GM23338 (cell line): ENCODE measurements at regions not wholly inside any gene's neighbourhood (a gene's known extent, or its start where the extent isn't known, plus 50 kb on each side); places are given as distances from the start of the nearest gene placed in this dataset.

Source experiments
- ATAC-seq: fragments of 200-7000 bp; cut with Tn5 transposase; 3 replicates; pipeline ENCODE4 v1.9.1; 2020
- DNase-seq: peaks from one replicate; pipeline ENCODE4 v3.0.0-alpha.2; 2015; ENCODE audit warnings: low spot score
- H2AFZ ChIP-seq: fragments of 200-600 bp; sonication (generic); 2 replicates; pipeline ENCODE4 v1.8.0; 2016; ENCODE audit warnings: antibody characterized with exemption, mild to moderate bottlenecking, moderate library complexity
- H3F3A ChIP-seq: fragments of 200-600 bp; sonication (generic); replicated peaks from 2 replicates; pipeline ENCODE4 v1.8.0; 2017; ENCODE audit warnings: antibody characterized with exemption, mixed run types, low read depth
- H3K27ac ChIP-seq: fragments of 200-600 bp; sonication (generic); 2 replicates; pipeline ENCODE4 v1.6.1; 2016; ENCODE audit warnings: low read depth
- H3K27me3 ChIP-seq: fragments of 200-600 bp; sonication (generic); 2 replicates; pipeline ENCODE4 v1.8.0; 2016; ENCODE audit warnings: mild to moderate bottlenecking, mixed run types, moderate library complexity; ENCODE audit not compliant: insufficient read depth
- H3K36me3 ChIP-seq: fragments of 200-600 bp; sonication (generic); 2 replicates; pipeline ENCODE4 v1.8.0; 2016; ENCODE audit warnings: mild to moderate bottlenecking; ENCODE audit not compliant: insufficient read depth
- H3K4me1 ChIP-seq: fragments of 200-600 bp; sonication (generic); 2 replicates; pipeline ENCODE4 v1.8.0; 2016; ENCODE audit warnings: mild to moderate bottlenecking, moderate library complexity; ENCODE audit not compliant: insufficient read depth
- H3K4me2 ChIP-seq: fragments of 200-600 bp; sonication (generic); 2 replicates; pipeline ENCODE4 v1.7.1; 2017; ENCODE audit warnings: mixed run types
- H3K4me3 ChIP-seq: fragments of 200-600 bp; sonication (generic); 2 replicates; pipeline ENCODE4 v1.6.1; 2016; ENCODE audit warnings: mixed run types
- H3K79me2 ChIP-seq: fragments of 200-600 bp; sonication (generic); replicated peaks from 2 replicates; pipeline ENCODE4 v1.8.0; 2017; ENCODE audit warnings: mild to moderate bottlenecking; ENCODE audit not compliant: insufficient read depth
- H3K9me2 ChIP-seq: fragments of 200-600 bp; sonication (generic); 2 replicates; pipeline ENCODE4 v1.8.0; 2017; ENCODE audit not compliant: insufficient read depth
- H4K20me1 ChIP-seq: fragments of 200-600 bp; sonication (generic); replicated peaks from 2 replicates; pipeline ENCODE4 v1.8.0; 2017; ENCODE audit warnings: mild to moderate bottlenecking; ENCODE audit not compliant: insufficient read depth
- H3K27ac Mint-ChIP-seq: 2 replicates; pipeline ENCODE4 v1.8.0; 2020; ENCODE audit warnings: inconsistent platforms, mild to moderate bottlenecking, moderate library complexity, mixed read lengths
- H3K27me3 Mint-ChIP-seq: 3 replicates; pipeline ENCODE4 v1.8.0; 2022; ENCODE audit warnings: low read depth, mild to moderate bottlenecking, moderate library complexity, mixed read lengths, inconsistent platforms; ENCODE audit not compliant: insufficient read depth, poor library complexity
- H3K36me3 Mint-ChIP-seq: 3 replicates; pipeline ENCODE4 v1.8.0; 2021; ENCODE audit warnings: low read depth, mild to moderate bottlenecking, inconsistent platforms, moderate library complexity, mixed read lengths
- H3K4me1 Mint-ChIP-seq: 3 replicates; pipeline ENCODE4 v1.8.0; 2020; ENCODE audit warnings: mild to moderate bottlenecking, inconsistent platforms, mixed read lengths
- H3K4me3 Mint-ChIP-seq: 3 replicates; pipeline ENCODE4 v1.8.0; 2021; ENCODE audit warnings: moderate library complexity, mild to moderate bottlenecking, inconsistent platforms, mixed read lengths
- H3K9me3 Mint-ChIP-seq: 3 replicates; pipeline ENCODE4 v1.8.0; 2020; ENCODE audit warnings: moderate library complexity, mild to moderate bottlenecking, inconsistent platforms, mixed read lengths
- CREB1 ChIP-seq: fragments of 250-450 bp; sonication (Bioruptor Pico); IDR thresholded peaks from 2 replicates; pipeline ENCODE4 v1.5.0; 2020; ENCODE audit warnings: low read depth, mild to moderate bottlenecking, moderate library complexity
- CTCF ChIP-seq, 2 experiments: fragments of 200-600 bp in 1 of 2; sonication (generic) in 1 of 2; conservative IDR thresholded peaks; 2 replicates each; pipeline versions ENCODE4 v1.5.1 to v1.6.1; 2016 to 2017; ENCODE audit warnings: antibody characterized with exemption in 2 of 2, low read depth in 2 of 2, mild to moderate bottlenecking in 2 of 2, moderate library complexity in 1 of 2
- EZH2 ChIP-seq: fragments of 200-600 bp; sonication (generic); IDR thresholded peaks from one replicate; pipeline ENCODE4 v1.8.0; 2017; ENCODE audit warnings: antibody characterized with exemption, mild to moderate bottlenecking, low read depth; ENCODE audit not compliant: unreplicated experiment
- EZH2phosphoT487 ChIP-seq: fragments of 200-600 bp; sonication (generic); IDR thresholded peaks from one replicate; pipeline ENCODE4 v1.8.1; 2018; ENCODE audit warnings: antibody characterized with exemption; ENCODE audit not compliant: unreplicated experiment
- JUNB ChIP-seq: IDR thresholded peaks from one replicate; pipeline ENCODE4 v1.6.1; 2016; ENCODE audit warnings: antibody characterized with exemption; ENCODE audit not compliant: unreplicated experiment
- NANOG ChIP-seq: IDR thresholded peaks from 2 replicates; pipeline ENCODE4 v1.6.1; 2016; ENCODE audit warnings: antibody characterized with exemption, borderline replicate concordance
- POLR2AphosphoS5 ChIP-seq: IDR thresholded peaks from 2 replicates; pipeline ENCODE4 v1.6.1; 2016; ENCODE audit warnings: antibody characterized with exemption, low read depth
- STAT1 ChIP-seq: IDR thresholded peaks from one replicate; pipeline ENCODE4 v1.6.1; 2016; ENCODE audit warnings: antibody characterized with exemption; ENCODE audit not compliant: unreplicated experiment
- ZNF114 ChIP-seq: fragments of 250-450 bp; sonication (Bioruptor Pico); IDR thresholded peaks from 2 replicates; pipeline ENCODE4 v1.5.0; 2020; ENCODE audit warnings: mild to moderate bottlenecking, moderate library complexity
- ZNF331 ChIP-seq: fragments of 250-450 bp; sonication (Bioruptor Pico); IDR thresholded peaks from 2 replicates; pipeline ENCODE4 v1.5.0; 2020; ENCODE audit warnings: low read depth, mild to moderate bottlenecking, moderate library complexity
- TF ChIP-seq, protein P1 (sequence below): IDR thresholded peaks from one replicate; pipeline ENCODE4 v1.6.1; 2018; ENCODE audit warnings: antibody characterized with exemption; ENCODE audit not compliant: unreplicated experiment
- TF ChIP-seq, protein P2 (sequence below): IDR thresholded peaks from 2 replicates; pipeline ENCODE4 v1.6.1; 2016; ENCODE audit warnings: antibody characterized with exemption
- TF ChIP-seq, protein P3 (sequence below): fragments of 250-450 bp; sonication (Bioruptor Pico); IDR thresholded peaks from 2 replicates; pipeline ENCODE4 v1.5.0; 2020; ENCODE audit warnings: mild to moderate bottlenecking, moderate library complexity

DNA sequence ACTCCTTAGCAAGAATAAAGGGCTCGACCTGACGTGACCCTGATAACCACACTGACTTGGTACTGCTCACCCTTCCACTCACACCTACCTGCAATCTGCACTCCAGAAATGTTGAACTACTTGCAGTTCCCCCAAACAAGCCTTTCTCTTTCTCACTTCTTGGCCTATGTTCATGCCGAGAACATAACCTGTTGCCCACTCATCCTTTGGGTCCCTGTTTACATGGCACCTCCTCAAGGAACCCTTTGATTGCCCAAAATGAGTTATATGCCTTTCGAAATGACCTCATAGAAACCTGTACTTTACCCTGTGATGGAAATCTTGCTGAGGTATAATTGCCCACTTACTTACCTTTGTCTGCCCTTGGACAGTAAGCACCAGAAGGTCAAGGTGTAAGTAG lies 96.2 kb downstream of the TMCO5A start:
- DNase-seq = no peak
- ATAC-seq = no peak
- no peak overlapping the region for H3K27ac Mint-ChIP-seq

More for the DNA sequence above, 96.2 kb downstream of the TMCO5A start:
- Histone ChIP-seq H3K79me2 (no peaks in the 10 kb centered on the region), H4K20me1 (no peaks in the 10 kb centered on the region), H2AFZ (no peak overlapping the region), H3F3A (no peaks in the 10 kb centered on the region), H3K36me3 (no peaks in the 10 kb centered on the region), H3K27ac (no peak overlapping the region), H3K27me3 (no peaks in the 10 kb centered on the region), H3K4me3 (no peak overlapping the region), H3K4me1 (no peaks in the 10 kb centered on the region), H3K9me2 (peaks cover 14% of the 10 kb centered on the region; the same call in 1 of the 2 replicates), H3K4me2 (no peak overlapping the region)
- no peak overlapping the region for H3K4me3 Mint-ChIP-seq
- peaks cover 4% of the 10 kb centered on the region for H3K9me3 Mint-ChIP-seq
- no peaks in the 10 kb centered on the region for H3K36me3 Mint-ChIP-seq
- H3K27me3 Mint-ChIP-seq = no peaks in the 10 kb centered on the region
- no peak for TF ChIP-seq EZH2phosphoT487
- no peak for TF ChIP-seq CREB1
- no peak for TF ChIP-seq CTCF (conservative IDR thresholded peaks at IDR 0.05; ENCODE audit: low read depth in 2 of 2)
- TF ChIP-seq, protein P1, sequence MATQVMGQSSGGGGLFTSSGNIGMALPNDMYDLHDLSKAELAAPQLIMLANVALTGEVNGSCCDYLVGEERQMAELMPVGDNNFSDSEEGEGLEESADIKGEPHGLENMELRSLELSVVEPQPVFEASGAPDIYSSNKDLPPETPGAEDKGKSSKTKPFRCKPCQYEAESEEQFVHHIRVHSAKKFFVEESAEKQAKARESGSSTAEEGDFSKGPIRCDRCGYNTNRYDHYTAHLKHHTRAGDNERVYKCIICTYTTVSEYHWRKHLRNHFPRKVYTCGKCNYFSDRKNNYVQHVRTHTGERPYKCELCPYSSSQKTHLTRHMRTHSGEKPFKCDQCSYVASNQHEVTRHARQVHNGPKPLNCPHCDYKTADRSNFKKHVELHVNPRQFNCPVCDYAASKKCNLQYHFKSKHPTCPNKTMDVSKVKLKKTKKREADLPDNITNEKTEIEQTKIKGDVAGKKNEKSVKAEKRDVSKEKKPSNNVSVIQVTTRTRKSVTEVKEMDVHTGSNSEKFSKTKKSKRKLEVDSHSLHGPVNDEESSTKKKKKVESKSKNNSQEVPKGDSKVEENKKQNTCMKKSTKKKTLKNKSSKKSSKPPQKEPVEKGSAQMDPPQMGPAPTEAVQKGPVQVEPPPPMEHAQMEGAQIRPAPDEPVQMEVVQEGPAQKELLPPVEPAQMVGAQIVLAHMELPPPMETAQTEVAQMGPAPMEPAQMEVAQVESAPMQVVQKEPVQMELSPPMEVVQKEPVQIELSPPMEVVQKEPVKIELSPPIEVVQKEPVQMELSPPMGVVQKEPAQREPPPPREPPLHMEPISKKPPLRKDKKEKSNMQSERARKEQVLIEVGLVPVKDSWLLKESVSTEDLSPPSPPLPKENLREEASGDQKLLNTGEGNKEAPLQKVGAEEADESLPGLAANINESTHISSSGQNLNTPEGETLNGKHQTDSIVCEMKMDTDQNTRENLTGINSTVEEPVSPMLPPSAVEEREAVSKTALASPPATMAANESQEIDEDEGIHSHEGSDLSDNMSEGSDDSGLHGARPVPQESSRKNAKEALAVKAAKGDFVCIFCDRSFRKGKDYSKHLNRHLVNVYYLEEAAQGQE = no peak
- TF ChIP-seq STAT1 = no peak
- TF ChIP-seq POLR2AphosphoS5 = no peak
- TF ChIP-seq, protein P2, sequence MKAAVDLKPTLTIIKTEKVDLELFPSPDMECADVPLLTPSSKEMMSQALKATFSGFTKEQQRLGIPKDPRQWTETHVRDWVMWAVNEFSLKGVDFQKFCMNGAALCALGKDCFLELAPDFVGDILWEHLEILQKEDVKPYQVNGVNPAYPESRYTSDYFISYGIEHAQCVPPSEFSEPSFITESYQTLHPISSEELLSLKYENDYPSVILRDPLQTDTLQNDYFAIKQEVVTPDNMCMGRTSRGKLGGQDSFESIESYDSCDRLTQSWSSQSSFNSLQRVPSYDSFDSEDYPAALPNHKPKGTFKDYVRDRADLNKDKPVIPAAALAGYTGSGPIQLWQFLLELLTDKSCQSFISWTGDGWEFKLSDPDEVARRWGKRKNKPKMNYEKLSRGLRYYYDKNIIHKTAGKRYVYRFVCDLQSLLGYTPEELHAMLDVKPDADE = no peak
- TF ChIP-seq NANOG = no peak
- TF ChIP-seq ZNF114 (CRISPR knock-in tag) = no peak
- TF ChIP-seq, protein P3, sequence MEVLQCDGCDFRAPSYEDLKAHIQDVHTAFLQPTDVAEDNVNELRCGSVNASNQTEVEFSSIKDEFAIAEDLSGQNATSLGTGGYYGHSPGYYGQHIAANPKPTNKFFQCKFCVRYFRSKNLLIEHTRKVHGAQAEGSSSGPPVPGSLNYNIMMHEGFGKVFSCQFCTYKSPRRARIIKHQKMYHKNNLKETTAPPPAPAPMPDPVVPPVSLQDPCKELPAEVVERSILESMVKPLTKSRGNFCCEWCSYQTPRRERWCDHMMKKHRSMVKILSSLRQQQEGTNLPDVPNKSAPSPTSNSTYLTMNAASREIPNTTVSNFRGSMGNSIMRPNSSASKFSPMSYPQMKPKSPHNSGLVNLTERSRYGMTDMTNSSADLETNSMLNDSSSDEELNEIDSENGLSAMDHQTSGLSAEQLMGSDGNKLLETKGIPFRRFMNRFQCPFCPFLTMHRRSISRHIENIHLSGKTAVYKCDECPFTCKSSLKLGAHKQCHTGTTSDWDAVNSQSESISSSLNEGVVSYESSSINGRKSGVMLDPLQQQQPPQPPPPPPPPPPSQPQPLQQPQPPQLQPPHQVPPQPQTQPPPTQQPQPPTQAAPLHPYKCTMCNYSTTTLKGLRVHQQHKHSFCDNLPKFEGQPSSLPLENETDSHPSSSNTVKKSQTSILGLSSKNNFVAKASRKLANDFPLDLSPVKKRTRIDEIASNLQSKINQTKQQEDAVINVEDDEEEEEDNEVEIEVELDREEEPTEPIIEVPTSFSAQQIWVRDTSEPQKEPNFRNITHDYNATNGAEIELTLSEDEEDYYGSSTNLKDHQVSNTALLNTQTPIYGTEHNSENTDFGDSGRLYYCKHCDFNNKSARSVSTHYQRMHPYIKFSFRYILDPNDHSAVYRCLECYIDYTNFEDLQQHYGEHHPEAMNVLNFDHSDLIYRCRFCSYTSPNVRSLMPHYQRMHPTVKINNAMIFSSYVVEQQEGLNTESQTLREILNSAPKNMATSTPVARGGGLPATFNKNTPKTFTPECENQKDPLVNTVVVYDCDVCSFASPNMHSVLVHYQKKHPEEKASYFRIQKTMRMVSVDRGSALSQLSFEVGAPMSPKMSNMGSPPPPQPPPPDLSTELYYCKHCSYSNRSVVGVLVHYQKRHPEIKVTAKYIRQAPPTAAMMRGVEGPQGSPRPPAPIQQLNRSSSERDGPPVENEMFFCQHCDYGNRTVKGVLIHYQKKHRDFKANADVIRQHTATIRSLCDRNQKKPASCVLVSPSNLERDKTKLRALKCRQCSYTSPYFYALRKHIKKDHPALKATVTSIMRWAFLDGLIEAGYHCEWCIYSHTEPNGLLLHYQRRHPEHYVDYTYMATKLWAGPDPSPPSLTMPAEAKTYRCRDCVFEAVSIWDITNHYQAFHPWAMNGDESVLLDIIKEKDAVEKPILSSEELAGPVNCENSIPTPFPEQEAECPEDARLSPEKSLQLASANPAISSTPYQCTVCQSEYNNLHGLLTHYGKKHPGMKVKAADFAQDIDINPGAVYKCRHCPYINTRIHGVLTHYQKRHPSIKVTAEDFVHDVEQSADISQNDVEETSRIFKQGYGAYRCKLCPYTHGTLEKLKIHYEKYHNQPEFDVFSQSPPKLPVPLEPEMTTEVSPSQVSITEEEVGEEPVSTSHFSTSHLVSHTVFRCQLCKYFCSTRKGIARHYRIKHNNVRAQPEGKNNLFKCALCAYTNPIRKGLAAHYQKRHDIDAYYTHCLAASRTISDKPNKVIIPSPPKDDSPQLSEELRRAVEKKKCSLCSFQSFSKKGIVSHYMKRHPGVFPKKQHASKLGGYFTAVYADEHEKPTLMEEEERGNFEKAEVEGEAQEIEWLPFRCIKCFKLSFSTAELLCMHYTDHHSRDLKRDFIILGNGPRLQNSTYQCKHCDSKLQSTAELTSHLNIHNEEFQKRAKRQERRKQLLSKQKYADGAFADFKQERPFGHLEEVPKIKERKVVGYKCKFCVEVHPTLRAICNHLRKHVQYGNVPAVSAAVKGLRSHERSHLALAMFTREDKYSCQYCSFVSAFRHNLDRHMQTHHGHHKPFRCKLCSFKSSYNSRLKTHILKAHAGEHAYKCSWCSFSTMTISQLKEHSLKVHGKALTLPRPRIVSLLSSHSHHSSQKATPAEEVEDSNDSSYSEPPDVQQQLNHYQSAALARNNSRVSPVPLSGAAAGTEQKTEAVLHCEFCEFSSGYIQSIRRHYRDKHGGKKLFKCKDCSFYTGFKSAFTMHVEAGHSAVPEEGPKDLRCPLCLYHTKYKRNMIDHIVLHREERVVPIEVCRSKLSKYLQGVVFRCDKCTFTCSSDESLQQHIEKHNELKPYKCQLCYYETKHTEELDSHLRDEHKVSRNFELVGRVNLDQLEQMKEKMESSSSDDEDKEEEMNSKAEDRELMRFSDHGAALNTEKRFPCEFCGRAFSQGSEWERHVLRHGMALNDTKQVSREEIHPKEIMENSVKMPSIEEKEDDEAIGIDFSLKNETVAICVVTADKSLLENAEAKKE (CRISPR knock-in tag) = no peak
- TF ChIP-seq JUNB = no peak
- no peak for TF ChIP-seq EZH2
- TF ChIP-seq ZNF331 (CRISPR knock-in tag) = no peak
- H3K4me1 Mint-ChIP-seq = no peaks in the 10 kb centered on the region
